Smooth muscle cell of the brain vasculature (primary cell): ENCODE measurements at regions not wholly inside any gene's neighbourhood (a gene's known extent, or its start where the extent isn't known, plus 50 kb on each side); places are given as distances from the start of the nearest gene placed in this dataset.
"Not testable (repeated sequence)": the region's sequence is repeated elsewhere in the genome, so short reads cannot be mapped to it uniquely, and the experiment has no call there.

Experiments
- DNase-seq: peaks from one replicate; pipeline ENCODE4 v3.0.0-alpha.2; 2012; ENCODE audit warnings: low read depth, low spot score

DNA sequence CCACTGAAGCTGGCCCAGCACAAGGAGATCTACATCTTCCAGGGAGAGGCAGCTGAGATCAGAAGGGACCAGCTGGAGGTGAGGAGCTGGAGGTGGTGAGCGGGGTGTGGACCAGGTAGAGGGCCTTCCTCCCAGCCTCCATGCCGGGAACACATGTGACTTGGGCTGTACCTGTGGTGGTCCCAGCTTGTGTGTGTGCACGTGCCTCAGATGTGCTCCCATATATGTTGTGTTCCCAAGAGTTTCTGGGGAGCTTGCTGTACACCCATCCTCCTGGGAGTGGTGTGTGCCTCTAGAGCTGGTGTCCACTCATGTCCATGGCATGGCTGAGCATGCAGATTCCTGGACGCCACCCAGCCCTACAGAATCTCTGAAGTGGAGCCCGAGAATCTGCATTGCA, 183.7 kb upstream of the AKAP13 start:
- not testable (repeated sequence) for DNase-seq

DNA sequence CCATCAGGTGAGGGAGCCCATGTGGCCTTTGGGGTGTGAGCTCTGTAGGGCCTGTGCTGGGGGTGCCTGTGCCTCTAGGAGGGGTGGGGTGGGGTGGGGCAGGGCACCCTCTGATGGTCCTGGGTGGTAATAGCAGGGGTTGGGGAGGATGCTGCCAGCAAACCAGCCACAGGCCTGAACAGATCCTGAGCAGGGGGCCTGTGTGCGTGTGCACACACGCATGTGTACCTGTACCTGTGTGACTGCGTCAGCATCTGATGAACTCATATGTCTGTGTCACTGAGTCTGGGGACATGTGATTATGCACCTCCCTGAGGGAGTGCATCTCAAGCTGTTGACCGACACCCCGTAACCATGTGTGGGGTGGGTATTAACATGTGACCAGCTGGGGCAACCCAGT, 182.8 kb upstream of the AKAP13 start:
- not testable (repeated sequence) for DNase-seq

DNA sequence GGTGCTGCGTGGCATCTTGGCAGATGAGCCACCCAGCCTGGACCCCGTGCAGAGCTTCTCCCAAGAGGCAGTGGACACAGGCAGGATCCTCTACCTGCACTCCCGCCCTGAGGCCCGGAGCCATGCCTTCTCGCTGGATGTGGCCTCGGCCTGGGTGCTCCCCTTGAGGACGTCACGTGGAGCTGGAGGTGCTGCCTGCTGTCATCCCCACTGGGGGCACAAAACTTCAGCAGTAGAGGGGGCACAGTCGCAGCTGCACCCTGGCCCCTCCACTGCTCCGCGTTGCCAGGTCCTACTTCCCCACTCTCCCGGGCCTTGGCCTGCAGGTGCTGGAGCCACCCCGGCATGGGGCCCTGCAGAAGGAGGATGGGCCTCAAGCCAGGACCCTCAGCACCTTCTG, 182.0 kb upstream of the AKAP13 start:
- DNase-seq, result not testable (repeated sequence)

DNA sequence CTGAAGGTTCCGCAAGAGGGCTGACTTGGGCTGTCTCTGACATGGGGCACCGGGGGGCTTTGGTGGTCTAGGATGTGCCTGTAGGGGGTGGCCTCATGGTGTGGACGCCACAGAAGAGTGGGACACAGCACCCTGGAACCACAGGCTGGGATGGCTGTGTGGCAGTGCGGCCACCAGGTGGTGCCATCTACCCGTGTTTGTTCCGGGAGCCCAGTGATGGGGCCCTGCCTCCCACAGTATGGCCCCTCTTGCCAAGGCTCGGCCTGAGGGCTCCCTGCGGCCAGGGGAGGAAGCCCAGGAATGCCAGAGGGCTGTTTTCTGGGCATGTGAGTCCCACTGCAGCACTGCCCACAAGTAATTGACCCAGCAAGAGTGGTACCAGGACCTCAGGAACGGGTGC, 180.2 kb upstream of the AKAP13 start:
- not testable (repeated sequence) for DNase-seq

DNA sequence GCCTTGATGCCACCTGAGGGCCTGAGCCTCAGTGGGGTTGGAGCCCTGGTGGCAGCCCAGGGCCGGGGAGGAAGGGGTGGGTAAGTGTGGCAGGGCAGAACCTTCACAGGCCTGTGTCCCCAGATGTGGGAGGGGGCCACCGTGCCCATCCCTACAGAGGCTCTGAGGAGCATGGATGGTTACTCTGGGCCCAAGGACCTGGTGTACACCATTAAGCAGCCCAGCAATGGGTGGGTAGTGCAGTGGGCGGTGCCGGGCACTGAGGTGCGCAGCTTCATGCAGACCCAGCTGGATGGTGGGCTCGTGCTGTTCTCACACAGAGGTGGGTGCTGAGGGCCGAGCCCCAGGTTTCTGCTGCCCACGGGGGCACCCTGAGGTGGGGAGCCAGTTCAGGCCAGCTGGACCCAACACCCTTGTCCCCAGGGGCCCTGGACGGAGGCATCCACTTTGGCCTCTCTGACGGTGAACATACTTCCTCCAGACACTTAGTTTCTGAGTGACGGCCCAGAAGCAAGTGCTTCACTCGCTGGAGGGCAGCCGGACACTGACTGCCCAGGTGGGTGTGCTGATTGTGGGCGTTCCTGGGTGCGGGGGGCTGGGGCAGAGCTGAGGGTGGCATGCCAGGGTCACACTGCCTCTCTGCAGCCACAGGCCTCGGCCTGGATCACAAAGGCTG, 179.1 kb upstream of the AKAP13 start:
- DNase-seq, result not testable (repeated sequence)

DNA sequence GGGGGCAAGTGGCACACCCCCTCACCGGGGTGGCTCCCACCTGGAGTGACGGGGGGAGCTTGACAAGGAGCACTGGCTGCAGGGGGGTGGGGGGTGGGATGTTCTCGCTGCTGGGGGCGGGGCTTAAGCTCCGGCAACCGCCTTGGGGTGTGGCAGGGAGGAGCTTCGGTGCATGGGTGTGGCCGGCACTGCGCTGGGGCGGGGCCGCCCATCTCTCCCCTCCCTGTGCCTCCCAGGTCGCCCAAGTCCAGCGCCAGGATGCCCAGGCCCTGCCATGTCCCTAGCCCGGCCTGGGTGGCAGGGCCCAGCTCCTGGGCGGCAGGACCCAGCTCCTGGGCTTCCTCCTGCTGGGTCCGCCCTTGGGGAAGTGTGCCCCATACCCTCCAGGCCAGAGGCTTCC, 175.9 kb upstream of the AKAP13 start:
- DNase-seq, result not testable (repeated sequence)

DNA sequence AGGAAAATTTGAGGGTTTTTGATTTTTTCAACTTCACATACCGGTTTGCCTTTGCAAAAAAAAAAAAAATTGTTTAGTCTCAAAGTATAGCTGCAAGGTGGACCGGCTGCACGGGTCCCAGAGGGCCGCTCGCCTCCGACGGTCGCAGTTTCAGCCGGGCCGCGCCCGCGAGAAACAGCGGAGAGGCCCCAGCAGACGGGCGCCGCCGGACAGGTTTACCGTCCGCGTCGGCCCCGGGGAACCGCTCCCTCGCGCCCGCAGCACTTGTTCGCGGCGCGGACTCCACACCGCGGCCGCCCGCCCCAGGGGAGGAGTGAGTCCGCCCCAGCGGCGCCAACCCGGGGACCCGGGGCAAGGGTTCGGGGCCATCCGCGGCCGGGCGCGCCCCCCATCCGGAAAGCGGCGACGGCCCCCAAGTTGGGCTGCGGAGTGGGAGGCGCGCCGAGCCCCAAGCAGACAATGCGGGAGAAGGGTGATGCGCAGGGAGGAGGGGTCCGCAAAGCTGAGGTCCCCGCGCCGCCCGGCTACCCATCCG, 146.5 kb upstream of the AKAP13 start:
- DNase-seq, result not testable (repeated sequence)

DNA sequence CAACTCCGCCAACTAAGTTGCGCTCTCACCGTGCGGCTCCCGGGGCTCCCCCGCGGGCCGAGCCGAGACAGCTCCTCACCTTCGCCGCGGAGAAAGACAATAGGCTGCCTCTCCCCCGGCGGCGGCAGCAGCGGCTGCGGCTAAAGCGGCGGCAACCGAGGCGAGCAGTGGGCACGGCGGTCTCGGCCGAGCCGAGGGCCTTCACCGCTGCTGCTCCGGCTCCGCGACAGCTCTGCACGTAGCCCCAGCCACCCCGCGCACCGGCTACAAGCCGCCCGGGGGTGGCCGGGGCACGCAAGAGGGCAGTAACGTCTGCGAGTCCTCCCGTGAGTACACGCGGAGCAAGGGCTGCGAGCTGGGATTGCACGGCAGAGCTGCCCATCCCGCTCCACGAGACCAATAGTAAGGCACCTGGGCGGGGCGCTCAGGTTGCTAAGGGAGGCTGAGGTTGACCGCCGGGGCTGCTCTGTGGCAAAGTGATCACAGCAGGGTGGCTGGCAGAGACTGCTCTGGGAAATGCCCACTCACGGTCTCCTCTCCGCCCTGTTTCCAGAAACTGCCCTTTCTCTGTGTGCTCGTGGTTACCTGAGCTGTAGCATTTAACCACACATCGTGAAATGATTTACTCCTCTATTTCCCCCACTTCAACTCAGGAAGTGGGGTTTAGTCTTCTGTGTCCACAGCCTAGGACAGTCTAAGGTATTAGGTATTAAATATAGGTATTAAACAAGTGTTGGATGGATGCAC, 145.8 kb upstream of the AKAP13 start:
- DNase-seq, result not testable (repeated sequence)

DNA sequence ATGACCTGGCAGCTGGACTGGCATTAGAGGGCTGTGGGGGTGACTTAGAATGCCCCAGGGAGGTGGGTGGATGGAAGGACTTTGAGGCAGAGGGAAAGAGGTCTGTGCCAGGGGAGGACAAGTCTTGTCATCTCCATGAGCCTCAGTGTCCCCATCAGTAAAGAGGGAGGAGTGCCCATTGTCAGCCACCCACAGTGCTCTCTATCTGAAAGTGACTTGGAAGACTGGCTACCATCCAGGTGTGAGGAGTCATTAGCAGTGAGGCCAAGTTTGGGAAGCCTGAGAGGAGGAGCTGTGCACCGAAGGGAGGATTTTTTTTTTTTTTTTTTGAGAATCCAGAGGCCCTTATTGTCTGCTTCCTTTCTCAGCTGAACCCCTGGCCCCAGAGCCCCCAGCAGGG, 136.3 kb upstream of the AKAP13 start:
- not testable (repeated sequence) for DNase-seq

DNA sequence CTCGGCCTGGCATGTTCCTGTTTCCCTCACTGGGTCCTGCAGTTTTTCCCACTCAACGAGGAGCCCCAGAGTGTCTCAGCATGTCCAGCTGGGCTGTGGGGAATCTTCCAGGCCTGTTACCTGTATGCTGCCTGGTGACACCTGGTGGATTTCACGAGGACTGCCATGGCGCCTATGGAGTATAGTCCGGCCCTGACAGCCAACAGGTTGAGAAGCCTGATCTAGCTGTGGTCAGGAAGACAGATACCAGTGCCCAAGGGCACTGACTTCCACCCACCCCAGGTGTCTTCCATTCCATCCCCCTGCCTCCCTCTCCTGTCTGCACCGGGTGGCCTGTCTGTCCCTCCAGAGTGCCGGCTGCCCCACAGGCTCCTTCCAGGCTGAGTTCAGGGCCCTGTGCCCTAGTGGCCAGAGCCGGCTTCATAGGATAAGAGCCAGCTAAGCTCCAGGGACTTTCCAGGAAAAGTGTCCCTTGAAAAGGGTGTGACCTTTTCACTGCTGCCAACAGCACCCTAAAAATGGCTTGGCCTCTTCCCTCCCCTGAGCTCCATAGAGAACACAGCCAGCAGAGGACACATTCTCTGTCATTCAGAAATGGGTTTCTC, 129.4 kb upstream of the AKAP13 start:
- DNase-seq, result not testable (repeated sequence)

DNA sequence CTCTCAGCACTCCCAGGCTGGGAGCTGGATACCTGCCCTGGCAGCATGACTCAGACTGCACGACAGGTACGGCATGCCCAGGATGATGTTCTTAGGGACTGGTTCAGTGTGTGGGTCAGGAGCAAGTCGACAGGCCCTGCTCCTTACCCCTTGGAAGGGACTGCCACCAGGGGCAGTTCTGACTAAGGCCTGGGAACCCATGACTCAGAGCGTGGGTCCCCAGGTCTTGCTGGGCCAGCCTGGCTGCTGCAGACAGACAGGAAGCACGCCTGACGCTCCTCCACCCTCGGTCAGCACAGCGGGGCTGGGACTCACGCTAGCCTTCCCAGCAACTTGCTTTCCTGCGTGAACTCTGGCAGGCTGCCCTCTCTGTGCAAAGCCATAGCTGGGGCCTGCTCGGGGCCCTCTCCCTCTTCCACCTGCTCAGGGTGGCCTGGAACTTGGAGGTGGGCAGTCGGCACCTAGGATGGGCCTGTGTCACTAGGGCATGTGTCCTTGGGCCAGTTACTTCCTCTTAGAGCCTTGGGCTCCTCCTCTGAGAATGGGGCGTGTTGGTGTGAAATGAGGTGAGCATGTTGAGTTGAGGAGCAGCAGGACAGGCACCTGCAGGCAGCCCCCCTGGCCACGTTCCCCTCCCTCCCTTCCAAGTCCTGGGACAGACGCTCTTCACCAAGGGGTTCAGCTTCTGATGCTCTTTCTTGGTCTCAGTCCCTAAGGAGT, 127.0 kb upstream of the AKAP13 start:
- not testable (repeated sequence) for DNase-seq

DNA sequence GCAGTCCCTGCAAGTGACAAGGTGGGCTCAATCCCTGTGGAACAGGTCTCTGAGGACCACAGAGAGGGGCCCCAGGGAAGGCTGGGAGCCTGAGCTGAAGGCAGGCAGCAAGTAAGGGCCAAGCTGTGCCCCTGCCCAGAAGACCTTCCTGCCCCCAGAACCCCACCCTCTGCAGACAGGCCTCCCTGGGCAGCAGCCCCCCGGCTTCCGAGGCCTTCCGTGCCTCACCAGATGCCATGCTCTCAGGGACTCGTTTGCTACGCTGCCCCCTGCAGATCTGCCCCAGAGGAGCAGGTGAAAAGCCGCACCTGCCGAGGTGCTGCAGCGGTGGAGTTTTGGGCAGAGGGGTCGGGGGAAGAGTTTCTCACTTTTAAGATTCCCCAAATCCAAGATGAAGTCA, 125.4 kb upstream of the AKAP13 start:
- DNase-seq, result not testable (repeated sequence)

DNA sequence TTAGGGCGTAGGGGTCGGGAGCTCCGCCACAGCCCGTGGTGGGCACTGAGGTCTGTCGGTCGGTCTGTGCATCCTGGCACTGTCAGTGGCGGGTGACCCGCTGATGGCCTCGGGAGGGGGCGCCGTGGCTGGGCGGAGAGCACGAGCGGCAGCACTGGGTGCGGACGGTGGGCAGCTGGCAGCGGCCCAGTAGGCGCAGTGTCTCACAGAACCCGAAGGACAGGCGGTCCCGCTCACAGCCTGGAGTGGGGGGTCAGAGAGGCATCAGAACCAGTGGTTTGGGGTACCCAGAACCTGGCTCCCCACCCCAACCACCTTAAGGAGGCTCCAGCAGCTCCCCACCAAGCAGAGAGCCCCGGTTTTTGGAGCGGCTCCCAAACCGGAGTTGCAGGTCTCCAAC, 124.9 kb upstream of the AKAP13 start:
- not testable (repeated sequence) for DNase-seq

DNA sequence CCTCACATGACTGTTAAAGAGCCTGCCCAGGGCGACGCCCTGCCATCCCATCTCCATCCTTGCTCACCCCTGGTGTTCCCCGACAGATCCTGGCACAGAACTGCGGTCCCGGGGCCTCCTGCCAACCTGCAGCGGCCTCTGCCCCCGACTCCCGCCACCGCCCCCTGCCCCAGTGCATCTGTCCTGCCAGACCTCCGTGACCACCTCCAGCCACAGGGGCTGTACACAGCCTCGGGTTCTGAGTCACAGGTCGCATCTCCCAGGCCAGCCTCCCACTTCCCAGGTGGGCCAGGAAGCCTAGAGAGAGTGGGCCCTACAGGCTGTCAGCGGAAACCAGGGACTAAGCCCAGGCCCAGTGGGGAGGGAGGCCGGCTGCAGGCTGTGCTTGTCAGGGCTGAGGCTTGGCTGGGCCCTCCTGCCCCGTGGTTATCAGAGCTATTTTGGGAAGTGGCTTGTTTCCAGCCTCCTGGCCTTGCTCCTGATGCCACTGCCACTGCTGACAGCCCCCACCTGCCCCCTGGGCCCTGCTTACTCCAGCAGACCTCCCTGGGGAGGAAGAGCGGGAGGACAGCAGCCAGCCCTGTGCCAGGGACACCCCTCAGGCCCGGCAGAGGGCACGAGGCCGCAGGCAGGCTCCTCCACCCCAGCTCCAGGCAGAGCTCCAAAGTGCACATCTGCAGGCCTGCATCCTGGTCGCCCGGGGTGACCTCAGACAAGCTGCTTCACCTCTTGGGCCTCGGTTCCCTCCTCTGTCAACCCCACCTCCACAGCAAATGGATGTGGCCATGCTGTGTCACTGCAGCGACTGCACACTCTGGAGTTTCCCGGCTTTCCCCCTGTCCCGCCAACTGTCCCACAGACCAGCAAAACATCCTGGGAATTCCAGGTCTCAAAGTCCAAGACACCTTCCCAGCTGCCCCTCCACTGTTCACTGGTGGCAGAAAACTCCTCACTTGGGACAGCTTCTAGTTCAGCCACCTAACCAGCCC, 124.1 kb upstream of the AKAP13 start:
- not testable (repeated sequence) for DNase-seq

DNA sequence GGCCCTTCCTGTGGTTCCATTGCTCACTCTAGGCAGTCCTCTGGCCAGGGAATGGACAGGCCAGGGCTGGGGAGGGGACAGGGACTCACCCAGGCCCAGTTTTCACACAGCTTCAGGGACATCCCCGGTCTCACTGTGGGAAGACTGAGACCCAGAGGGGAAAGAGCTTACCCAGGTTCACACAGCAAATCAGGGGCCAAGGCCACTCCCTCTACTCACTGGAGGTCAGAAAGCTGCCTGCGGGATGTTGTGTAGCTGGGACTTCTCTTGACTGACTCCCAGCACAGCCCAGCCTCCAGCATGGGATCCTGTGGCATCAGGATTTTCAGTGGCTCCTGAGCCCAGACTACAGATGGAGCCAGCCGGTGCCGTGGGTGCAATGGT, 122.3 kb upstream of the AKAP13 start:
- DNase-seq, result not testable (repeated sequence)

DNA sequence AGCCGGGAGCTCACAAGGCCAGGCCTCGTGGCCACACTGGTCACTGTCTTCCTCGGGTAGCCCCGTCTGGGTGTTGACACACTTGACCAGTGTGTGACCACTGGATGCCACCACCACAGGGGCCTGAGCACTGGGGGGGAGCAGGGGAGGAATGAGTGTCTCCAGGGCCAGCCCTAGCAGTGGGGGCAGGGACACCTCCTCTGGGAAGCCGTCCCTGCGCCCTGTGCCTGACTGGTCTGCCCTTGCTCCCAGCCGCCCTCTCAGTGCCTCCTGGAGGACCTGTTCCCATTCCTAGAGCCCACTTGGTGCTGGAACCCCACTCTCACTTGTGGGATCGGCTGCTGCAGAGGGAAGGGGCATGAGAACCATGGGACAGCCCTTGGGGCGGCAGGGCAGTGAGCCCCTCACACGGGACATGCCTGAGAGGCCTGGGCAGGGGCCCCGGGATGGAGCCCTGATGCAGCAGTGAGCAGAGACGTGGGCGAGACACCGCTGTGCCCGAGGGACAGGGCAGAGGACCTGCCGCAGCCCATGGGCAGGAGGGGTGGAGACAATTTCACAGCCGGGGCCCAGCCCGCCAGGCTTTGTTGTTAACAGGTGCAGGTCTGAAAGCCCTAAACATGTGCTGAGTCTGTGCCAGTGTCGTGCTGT, 121.7 kb upstream of the AKAP13 start:
- DNase-seq, result not testable (repeated sequence)

DNA sequence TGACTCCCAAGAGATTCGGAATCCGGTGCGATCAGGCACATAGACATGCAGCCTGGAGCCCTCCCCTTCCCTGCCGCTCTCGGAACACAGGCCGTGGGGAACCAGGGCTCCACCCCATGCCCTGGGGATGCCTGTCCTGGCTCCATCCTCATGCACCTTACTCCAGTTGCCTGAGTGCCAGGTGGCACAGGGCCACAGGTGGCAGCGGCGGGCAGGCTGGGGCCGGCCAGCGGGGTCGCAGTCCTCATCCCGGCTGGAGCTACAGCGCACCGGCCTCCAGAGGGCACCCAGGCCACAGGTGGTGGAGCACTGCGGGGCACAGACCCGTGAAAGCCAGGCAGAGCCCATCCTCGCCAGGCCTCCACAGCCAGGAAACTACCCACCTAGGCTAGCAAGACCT, 119.9 kb upstream of the AKAP13 start:
- not testable (repeated sequence) for DNase-seq

DNA sequence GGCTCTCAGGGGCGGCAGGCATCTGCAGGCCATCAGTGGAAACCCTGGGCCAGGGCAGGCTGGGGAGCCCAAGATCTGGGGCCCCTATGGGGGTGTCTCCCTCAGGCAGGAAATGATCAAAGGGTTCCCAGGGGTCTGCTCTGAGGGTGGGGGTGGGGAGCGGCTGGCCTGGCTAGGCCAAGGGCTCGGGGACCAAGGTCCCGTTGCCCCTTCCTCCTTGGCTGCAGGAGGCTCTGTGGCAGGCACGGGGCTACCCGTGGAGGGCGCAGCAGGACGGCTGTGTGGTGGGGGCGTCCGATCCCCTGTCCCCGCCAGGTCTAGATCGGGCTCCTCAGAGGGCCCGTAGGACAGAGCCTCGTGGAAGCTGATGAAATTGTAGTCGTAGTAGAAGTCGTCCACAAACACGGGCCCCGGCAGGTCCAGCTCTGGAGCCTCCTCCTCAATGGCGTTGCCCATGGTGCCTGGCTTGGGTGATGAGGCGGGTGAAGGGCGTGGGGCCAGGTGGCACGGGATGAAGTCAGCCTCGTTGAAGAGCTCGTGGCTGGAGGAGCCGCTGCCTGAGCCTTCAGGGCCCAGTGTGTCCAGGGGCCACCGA, 117.8 kb upstream of the AKAP13 start:
- DNase-seq, result not testable (repeated sequence)

DNA sequence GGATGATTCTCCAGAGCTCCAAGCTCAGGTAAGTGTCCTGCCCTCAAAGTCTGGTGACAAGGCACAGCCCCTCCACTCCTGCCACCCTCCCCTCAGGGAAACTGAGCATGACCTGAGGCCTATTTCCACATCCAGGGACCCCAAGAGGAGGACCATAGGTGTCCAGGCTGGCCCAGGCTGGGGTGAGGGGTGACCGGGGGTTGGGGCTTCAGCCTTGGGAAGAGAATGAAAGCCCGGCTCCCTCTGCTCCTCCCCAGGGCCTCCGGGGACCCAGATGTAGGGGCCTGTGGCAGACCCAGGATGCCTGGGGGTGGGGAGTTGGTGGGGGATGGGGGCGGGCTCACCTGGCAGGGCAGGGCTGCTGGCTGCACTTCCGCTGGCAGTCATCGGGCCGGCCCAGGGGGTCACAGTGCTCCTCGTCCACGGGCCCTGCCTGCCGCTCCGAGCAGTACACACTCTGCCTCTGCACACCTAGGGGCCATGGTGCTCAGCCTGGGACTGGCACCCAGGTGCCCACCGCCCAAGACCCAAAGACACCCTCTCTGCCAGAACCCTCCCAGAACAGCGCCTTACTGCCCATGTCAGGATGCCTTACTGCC, 116.5 kb upstream of the AKAP13 start:
- DNase-seq, result not testable (repeated sequence)
